ENCODE measurements at regions not wholly inside any gene's neighbourhood (a gene's known extent, or its start where the extent isn't known, plus 50 kb on each side); places are given as distances from the start of the nearest gene placed in this dataset.
"Not testable (repeated sequence)": the region's sequence is repeated elsewhere in the genome, so short reads cannot be mapped to it uniquely, and the experiment has no call there.

DNA sequence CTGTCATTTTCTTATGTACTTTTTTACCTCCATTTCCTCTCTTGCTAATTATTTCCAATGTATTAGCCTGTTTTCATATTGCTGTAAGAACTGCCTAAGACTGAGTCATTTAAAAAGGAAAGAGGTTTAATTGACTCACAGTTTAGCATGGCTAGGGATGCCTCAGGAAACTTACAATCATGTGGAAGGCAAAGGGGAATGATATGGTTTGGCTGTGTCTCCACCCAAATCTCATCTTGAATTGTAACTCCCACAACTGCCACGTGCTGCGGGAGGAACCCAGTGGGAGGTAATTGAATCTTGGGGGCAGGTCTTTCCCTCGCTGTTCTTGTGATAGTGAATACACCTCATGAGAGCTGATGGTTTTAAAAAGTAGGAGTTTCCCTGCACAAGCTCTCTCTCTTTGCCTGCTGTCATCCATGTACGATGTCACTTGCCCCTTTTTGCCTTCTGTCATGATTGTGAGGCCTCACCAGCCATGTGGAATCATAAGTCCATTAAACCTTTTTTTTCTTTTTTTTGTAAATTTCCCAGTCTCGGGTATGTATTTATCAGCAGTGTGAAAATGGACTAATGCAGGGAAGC, 870.0 kb upstream of the INTU start:
- TF ChIP-seq, protein P1, sequence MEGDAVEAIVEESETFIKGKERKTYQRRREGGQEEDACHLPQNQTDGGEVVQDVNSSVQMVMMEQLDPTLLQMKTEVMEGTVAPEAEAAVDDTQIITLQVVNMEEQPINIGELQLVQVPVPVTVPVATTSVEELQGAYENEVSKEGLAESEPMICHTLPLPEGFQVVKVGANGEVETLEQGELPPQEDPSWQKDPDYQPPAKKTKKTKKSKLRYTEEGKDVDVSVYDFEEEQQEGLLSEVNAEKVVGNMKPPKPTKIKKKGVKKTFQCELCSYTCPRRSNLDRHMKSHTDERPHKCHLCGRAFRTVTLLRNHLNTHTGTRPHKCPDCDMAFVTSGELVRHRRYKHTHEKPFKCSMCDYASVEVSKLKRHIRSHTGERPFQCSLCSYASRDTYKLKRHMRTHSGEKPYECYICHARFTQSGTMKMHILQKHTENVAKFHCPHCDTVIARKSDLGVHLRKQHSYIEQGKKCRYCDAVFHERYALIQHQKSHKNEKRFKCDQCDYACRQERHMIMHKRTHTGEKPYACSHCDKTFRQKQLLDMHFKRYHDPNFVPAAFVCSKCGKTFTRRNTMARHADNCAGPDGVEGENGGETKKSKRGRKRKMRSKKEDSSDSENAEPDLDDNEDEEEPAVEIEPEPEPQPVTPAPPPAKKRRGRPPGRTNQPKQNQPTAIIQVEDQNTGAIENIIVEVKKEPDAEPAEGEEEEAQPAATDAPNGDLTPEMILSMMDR (conservative IDR thresholded peaks at IDR 0.05; ENCODE audit: low read length), result no peak
- H3K4me3 ChIP-seq (ENCODE audit: low read length), result no peak overlapping the region
- DNase-seq (ENCODE audit: low read depth), result no peak

DNA sequence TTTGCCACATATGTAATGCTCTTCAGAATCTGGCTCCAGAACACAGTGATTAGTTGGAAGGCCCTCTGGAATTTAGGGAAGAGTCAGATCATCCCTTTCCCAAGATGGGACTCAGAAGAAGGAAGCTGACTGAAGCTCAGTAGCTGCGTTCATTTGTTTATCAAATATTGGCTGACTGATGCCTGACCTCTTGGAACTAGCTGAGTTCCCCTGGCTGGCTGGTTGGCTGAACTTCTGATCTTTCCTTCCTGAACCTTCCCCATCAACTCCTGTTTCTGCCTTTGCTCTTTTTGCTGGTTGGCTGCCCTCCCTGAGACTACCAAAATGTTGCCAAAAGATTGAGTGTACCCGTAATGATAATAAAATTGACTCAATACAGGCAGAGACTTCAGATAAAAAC, 866.5 kb upstream of the INTU start:
- TF ChIP-seq, protein P1 (conservative IDR thresholded peaks at IDR 0.05; ENCODE audit: low read length), result no peak
- no peak for DNase-seq (ENCODE audit: low read depth)
- H3K4me3 ChIP-seq (ENCODE audit: low read length), result no peak overlapping the region

DNA sequence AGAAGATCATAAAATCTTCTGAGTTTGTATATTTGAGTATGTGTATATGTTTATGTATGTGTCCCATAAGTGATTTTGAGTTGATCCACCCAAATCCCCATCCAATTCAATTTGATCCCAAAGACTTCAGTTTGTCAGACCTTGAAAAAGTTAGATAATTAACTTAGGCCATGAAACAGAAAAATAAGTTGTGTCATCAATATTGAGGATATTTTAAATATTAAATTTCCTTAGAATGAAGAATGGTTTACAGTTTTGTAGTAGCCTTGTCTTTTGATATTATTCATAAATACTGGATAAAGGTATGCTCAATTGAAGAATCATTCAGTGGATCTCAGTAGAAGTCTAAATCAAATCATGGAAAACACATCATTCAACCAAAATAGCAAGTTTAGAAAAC, 864.4 kb upstream of the INTU start:
- no peak overlapping the region for H3K4me3 ChIP-seq (ENCODE audit: low read length)
- no peak for DNase-seq (ENCODE audit: low read depth)
- TF ChIP-seq, protein P1 (conservative IDR thresholded peaks at IDR 0.05; ENCODE audit: low read length), result no peak

DNA sequence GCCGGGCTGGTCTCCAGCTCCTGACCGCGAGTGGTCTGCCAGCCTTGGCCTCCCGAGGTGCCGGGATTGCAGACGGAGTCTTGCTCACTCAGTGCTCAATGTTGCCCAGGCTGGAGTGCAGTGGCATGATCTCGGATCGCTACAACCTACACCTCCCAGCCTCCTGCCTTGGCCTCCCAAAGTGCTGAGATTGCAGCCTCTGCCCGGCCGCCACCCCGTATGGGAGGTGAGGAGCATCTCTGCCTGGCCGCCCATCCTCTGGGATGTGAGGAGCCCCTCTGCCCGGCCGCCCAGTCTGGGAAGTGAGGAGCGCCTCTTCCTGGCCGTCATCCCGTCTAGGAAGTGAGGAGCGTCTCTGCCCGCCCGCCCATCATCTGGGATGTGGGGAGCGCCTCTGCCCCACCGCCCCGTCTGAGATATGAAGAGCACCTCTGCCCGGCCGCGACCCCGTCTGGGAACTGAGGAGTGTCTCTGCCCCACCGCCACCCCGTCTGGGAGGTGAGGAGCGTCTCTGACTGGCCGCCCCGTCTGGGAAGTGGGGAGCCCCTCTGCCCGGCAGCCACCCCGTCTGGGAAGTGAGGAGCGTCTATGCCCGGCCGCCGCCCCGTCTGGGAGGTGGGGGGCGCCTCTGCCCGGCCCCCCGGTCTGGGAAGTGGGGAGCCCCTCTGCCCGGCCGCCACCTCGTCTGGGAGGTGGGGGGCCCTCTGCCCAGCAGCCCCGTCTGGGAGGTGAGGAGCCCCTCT, 861.8 kb upstream of the INTU start:
- not testable (repeated sequence) for H3K4me3 ChIP-seq (ENCODE audit: low read length); DNase-seq (ENCODE audit: low read depth)

DNA sequence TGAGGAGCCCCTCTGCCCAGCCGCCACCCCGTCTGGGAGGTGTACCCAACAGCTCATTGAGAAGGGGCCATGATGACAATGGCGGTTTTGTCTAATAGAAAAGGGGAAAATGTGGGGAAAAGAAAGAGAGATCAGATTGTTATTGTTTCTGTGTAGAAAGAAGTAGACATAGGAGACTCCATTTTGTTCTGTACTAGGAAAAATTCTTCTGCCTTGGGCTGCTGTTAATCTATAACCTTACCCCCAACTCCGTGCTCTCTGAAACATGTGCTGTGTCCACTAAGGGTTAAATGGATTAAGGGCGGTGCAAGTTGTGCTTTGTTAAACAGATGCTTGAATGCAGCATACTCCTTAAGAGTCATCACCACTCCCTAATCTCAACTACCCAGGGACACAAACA, 861.1 kb upstream of the INTU start:
- H3K4me3 ChIP-seq (ENCODE audit: low read length); DNase-seq (ENCODE audit: low read depth): not testable (repeated sequence)

DNA sequence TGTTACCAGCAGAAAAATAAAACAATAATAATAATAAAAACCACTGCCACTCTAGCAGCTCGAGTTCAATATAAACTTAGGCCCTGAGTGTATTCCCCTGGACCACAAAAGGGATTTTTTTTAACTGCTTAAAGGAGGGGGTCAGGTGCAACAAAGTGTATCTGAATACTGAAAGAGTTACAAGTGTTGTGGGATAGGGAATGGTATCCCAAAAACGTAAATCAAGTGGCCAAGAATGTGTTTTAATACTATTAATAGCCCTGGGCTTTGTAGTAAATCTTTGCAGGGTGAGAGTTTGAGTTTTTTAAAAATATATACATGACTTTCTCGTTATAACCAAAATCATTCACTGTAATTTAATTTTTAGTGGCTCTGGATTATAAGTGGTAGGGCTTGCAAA, 860.1 kb upstream of the INTU start:
- TF ChIP-seq, protein P1 (conservative IDR thresholded peaks at IDR 0.05; ENCODE audit: low read length), result no peak
- no peak overlapping the region for H3K4me3 ChIP-seq (ENCODE audit: low read length)
- peak; percentile 35 for DNase-seq (ENCODE audit: low read depth)

DNA sequence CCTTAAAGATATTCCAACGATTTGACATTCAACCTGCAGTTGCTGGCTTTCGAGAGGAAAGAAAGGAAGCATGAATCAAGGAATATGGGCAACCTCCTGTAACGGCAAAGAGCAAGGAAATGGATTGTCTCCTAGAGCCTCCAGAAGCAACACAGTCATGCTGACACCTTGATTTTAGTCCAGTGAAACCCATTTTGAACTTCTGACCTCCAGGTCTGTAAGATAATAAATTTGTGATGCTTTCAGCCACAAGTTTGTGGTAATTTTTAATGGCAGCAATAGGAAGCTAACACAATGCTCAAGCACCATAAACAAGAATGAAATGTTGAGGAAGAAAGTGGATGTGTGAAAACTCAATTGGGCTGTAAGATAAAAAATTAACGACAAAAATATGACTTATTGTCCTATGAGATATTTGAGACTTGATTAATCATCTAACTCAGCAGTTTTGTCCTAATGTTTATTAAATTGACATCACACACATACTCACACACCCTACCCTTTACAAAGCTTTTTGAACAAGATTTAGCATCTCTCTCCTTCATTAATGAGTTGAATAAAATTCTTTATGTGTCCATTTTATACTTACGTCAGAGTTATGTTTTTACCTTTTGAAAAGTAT, 857.2 kb upstream of the INTU start:
- TF ChIP-seq, protein P1 (conservative IDR thresholded peaks at IDR 0.05; ENCODE audit: low read length), result no peak
- DNase-seq (ENCODE audit: low read depth), result no peak
- no peak overlapping the region for H3K4me3 ChIP-seq (ENCODE audit: low read length)

DNA sequence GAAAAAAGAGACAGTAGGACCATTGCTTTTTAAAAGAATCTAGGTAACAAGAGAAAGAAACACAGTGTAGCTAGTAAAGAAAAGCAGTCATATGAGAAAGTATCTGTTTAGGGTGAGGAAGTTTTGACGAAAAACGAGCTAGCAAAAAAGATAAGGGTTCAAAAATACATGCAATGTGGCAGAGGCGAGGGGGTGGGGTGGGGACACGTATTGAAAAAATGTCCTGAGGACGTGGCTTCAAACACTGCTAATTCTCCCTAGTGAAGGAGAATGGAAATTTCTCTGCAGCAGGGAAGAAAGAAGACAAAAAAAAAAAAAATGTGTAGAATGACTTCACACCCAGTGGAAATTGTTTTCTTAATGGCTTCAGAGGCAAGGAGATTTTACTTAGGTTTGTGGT, 856.4 kb upstream of the INTU start:
- TF ChIP-seq, protein P1 (conservative IDR thresholded peaks at IDR 0.05; ENCODE audit: low read length), result no peak
- no peak overlapping the region for H3K4me3 ChIP-seq (ENCODE audit: low read length)
- DNase-seq (ENCODE audit: low read depth), result no peak
